ENCODE measurements at regions not wholly inside any gene's neighbourhood (a gene's known extent, or its start where the extent isn't known, plus 50 kb on each side); places are given as distances from the start of the nearest gene placed in this dataset.

DNA sequence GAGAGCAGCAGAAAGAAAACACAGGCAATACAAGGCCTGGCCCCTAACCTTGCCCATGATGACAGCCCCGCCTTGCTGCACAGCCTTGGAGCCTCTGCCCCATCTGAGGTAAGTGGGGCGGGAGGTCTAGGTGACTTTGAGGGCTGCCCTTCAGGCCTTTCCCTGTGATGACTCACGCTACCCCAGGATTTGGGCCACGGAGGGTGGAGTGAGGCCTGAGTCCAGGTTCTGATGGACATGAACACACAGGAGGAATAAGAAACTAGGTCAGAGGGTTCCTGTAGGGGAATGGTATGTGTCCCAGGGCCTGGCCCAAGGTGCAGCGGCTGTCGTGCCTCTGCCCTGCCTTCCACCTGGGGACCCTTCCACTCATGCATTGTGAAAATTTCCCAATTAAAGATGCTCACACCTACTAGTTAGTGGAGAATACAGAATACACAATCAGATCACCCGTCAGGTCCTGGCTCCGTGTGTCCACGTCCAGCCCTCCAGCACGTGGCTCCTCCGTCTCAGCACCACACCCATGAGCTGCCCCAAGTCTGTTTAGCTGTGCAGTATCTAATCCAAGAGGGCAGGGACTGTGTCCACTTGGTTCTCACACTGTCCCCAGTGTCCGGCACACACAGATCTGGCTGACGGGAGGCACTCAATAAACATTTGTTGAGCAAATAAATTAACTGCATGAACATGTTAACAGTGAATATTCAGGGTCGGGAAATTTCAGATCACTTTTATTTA is 111.0 kb downstream of the CHST1 start:
- DNase-seq = no peak

DNA sequence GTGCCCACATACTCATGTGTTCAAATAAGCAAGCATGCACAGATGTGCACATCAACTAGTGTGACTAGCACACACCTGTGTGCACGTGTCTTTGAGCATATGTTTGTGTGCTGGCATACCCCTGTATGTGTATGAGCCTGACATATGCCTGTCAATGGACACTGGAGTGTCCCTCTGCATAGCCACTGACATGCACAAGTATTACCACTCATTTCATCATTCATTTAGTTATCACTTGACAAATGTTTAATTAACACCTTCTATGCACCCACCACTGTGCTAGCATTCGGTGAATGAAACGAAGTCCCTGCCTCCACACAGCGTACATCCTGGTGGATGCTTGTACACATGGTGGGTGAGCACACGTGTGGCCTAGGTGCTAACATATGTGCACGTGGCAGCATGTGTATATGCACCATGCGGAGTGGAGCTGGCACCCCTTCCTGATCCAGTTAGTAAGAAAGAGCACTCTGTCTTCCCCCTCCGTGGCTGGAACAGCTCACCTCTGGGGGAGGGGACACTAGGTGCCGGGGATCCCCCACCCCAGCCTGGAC is 112.0 kb downstream of the CHST1 start:
- DNase-seq = no peak

DNA sequence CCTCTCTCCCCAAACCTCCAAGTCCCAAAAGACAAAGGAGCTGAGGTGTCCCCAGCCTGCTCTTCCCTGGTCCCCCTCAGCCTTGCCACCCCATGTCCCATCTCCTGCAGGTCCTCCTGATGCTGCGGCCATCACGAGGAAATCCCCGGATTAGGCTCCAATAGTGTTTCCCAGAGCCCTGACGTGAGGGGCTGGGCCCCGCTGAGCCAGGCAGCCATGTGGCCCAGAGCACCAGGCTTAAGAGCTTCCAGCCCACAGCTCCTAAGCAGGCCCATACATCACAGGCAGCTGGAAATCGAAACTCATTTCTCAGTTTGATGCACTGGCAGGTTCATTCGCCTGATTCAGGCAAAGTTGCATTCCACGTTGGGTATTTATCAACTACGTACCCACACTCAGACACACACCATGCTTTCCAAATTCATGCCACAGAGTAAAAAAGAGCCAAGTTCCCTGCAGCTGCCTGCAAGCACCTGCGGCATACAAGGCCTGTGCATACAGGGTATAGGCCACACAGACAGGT is 114.2 kb downstream of the CHST1 start:
- no peak for DNase-seq

DNA sequence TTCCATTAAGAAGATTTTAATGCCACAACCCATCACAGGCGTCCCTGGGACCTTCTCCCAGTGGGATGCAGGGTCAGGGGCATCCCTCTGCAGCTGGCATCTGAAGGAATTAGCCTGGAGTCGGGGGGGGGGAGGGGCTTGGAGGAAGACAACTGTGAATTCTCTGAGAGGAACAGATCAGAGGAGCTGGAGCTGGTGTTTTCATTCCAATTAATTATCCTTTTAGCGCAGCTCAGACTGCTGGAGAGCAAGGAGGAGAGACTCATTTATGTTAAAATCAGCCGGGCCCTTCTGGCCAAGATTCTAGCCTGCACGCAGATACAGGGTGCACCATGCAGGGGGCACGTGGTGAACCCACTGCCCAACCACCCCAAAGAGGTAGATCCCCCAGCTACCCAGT is 116.2 kb downstream of the CHST1 start:
- no peak for DNase-seq

DNA sequence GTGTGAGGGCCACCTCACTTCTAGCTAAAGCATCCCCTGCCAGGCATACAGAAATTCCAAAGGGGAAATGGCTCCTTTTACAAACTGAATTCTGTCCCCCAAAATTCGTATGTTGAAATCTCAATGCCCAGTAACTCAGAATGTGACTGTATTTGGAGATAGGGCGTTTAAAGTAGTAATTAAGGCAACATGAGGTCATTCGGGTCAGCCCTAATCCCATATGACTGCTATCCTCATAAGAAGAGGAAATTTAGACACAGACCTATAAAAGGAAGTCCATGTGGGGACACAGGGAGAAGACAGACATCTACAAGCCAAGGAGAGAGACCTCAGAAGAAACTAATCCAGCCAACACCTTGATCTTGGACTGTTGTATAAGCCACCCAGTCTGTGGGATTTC is 119.1 kb downstream of the CHST1 start:
- DNase-seq = no peak

DNA sequence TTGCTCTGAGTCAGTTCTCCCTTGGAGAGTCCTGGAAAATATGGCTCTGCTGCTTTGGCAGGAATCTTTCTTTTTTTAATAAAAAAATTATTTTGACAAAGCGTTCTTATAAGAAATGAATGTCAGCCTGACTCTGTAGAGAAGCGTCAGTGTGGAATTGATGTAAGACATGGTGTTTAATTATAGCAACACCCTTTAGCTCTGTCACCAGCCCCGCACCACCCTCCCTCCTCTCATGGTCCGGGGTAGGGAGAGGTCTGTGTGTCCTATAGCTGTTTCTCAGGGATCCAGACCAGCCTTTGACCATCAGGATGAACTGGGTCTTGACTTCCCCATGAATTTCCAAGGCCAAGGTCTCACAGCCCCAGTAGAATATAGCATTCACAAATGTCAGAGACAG is 120.6 kb downstream of the CHST1 start:
- no peak for DNase-seq

DNA sequence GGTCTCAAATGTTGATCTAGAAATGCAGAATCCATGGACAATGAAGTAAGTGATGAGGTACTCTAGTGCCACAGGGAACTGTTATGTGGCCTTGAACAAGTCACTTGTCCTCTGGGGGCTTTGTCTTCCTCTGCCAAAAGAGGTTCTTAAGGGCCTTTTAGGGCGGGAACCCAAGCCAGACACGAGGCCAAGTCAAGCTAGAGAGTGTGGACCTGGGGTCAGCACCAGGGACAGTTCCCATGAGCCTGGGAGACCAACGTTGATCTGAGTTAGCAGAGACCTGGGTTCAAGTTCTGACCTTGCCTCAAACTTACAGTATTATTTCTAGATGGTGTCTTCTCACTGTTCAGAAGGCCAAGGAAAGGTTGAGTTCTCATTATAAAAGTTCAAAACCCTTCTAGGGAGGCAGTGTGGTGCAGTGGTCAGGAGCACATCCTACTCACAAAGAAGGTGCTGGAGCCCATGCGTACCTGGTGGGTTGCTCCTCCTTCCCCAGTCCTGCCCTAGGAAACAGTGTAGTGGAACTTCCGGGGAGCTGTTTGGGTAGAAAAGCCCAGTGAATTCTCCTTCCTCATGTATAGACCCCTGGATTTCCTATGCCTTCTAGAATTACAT is 121.5 kb downstream of the CHST1 start:
- no peak for DNase-seq

DNA sequence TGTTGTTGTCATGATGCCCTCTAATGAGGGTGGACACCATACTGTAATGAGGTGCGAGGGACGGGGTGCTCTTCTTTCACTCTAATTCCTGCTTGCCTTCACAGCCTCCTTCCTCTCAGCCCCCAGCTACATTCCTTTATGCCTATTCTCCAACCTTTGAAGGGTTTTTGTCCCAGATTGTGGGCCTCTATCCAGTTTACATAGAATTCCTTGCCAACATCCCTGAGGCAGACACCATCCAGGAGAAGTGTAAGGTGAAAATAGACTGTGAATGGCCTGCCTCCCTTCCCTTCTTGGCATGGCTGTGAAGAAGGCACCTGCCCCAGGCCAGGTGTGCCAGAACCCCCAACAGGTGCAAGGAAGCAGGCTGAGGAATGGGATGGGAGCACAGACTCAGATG is 122.3 kb downstream of the CHST1 start:
- no peak for DNase-seq

DNA sequence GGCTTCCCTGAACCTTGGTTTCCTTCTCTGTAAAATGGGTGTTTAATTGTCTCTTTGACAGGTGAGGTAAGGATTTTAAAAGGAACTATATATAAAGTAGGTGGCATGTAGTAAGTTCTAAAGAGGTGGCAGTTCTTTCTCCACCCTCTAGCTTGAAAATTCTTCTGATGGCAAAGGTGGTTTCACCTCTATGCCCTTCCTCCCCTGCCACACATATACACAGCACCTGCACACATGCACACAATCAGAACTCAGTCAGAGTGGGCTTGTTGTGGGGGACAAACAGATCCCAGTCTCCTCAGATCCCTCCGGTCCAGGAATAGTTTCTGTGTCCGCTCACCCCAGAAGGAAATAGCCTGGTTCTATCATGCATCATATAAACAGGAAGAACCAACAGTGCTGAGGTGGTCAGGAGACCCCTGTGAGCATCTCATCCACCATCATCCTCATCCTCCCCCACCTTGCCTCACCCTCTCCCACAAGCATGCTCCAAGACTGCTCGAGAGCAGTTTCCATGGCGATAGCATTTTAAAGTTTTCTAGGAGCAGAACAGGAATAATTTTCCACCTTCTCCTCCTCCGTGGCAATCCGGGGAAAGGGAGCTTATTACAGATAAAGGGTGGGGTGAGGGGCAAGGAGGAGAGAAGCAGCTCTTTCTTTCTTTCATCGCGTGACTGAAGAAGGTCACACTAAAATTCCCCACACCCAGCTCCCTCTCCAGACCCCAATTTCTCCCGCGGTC is 123.6 kb downstream of the CHST1 start:
- no peak for DNase-seq

DNA sequence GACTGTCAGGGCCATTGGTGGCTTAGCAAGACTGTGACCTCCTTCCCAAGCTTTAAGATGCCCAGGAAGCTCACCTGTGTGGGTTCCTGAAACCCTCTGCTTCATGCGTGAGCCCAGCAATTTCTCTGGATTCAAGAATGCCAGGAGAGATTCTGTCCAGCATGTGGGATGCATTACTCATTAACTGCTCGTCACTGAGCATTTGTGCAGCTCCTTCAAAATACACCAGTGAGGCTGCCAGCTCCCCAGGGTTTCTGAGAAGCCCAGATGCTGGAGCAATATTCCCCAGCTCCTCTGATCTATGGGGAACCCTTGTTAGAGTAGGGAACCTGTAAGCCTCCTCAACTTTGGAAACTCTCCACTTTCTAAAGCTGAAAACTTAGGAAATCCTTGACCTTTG is 126.5 kb downstream of the CHST1 start:
- no peak for DNase-seq

DNA sequence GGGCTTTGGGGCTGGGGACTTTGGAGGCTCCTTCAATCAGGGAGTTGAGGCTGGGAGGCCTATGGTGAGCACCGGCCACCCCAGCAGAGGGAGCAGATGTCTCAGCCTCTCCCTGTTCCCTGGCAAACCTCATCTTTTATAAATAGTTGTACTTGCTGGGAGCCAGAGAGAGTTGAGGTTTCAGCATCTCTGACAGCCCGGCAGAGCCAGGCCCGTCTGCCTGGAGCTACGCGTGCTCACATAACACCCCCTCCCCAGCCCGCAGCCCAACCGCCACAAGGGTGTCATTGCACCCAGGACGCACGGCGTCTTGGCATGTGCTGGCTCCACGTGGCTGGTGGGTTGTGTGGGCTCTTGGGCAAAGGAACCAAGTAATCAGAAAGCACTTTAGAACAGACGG is 127.1 kb downstream of the CHST1 start:
- no peak for DNase-seq

DNA sequence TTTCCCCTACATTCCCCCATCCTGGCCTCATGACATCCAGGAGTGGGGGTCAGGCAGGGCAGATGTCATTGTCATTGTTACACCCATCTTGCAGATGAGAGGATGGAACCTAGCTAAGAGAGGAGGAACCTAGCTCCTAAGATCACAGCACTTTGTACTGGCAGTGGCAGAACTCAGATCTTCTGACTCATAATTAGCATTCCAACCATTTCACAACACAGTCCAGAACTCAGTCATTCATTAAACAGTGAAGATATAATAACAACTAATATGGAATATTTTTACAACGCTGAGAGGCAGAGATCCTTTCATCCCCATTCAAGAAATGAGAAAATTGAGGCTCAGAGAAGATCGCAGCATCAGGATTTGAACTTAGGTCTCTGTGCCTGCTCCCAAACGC is 127.8 kb downstream of the CHST1 start:
- no peak for DNase-seq

DNA sequence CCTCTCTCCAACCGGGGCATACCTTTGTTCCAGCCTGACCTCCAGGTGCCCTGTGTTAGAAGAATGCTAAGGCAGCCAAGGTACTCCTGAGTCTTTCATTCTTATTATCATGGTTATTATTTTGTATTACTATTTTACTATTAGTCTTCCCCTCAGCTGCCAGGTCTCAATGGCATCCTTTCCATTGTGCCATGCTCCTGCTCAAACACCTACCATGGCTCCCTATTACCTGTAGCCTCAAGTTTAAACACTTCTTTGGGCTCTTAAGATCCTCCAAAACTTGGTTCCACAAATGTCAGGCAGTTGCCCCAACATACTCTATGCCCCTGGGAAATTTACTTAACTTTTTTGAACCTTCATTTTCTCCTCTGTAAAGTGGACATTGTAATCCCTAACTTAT is 130.4 kb downstream of the CHST1 start:
- DNase-seq = no peak

DNA sequence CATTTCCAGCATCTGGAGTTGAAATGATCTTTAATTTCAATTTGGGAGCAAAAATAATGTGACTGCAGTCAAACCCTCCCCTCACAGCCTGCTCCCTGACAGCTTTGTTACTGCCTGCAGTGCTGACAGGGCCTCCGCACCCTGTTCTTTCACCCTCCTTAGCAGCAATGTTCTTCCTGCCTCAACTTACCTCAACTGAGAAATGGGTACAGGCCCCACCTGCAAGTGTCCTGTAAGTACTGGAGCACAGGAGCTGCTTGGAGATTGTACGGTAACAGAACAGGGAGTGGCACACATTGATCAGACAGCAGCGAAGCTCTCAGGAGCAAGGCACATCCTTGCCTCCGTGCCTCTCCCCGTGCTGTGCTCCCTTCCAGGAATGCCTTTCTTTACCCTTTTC is 131.3 kb downstream of the CHST1 start:
- no peak for DNase-seq

DNA sequence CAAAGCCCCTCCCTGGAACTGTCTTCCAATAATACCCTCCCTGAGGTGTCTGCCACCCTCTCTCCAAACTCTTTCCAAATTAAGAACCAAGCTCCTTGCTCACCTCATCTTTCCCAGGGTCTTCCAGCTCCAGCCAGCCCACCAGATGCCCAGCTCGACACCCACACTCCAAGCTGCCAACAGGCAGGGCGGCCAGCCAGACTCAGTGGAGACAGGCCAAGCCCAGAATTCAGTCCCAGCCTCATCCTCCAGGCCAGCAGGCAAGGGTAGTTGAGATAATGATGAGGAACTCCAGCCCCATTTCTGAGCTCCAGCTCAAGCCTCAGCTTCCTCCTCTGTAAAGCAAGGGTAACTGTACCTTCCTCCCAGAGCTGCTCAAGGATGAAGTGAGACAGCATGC is 132.9 kb downstream of the CHST1 start:
- DNase-seq = no peak

DNA sequence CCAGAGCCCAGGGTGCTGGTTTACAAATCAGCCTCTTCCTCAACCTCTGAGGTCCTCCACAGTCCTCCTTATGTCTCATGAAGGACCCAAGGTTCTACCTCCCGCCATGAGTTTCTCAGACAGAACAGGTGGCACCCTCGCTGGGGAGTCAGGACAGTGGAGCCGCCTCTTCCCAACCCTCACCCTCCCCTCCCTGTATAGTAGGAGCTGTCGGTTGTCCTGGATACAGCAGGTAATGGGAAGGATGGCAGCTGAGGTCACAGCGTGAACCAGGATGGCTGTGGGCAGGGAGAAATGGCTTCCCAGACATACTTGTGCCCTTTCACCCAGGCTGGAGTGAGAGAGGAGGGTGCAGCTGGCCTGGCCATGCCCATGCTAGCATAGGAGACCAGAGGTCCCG is 134.6 kb downstream of the CHST1 start:
- no peak for DNase-seq

DNA sequence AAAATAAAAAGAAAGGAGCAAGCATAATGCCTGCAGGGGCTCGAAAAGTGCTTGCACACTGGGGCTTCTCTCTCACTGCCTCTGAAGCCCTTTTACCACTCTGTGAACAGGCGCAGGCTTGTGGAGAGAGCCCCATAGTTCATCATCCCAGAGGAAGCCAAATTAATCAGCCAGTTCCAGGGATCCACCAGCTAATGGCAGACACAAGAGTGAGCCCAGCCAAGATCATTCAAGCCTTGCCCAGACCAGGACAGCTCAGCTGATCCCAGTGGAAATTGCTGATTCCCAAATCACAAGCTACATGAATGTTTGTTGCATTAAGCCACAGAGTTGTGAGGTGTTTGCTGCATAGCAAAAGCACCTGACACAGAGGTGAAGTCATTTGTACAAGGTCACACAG is 135.3 kb downstream of the CHST1 start:
- DNase-seq = no peak

DNA sequence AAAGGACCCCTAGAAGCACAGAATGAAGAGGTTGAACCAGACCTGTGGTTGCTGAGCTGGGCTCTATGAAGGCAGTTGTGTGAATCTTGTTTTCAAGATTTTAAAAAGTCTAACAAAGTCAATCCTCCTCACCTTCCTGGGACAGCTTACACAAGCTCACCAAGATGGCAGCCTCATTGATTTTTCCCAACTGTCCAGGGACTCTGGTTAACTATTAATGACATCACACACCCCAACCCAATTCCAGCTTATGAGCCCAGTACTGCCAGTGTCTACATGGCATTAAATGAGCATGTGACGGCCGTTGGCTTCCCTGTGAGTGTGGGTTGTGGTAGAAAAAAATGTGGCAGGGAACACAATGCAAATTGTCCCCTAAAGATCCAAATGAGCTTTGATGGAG is 137.0 kb downstream of the CHST1 start:
- no peak for DNase-seq

DNA sequence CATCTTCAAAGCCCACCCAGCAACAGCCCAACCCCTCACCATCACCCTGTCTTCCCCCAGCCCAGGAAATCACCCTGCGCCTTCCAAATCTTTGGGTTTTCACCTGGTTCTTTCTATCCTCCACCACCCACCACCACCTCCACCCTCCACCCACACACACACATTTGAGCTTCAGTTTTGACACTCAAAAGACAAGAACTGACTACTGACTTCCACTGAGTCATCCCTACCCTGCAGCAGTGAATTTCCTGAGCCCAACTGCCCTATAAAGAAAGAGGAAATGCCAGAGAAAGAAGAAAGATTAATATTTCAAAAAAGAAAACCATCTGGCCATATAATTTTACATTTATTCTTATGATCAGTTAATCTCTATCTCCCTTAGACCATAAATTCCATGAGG is 137.5 kb downstream of the CHST1 start:
- no peak for DNase-seq

DNA sequence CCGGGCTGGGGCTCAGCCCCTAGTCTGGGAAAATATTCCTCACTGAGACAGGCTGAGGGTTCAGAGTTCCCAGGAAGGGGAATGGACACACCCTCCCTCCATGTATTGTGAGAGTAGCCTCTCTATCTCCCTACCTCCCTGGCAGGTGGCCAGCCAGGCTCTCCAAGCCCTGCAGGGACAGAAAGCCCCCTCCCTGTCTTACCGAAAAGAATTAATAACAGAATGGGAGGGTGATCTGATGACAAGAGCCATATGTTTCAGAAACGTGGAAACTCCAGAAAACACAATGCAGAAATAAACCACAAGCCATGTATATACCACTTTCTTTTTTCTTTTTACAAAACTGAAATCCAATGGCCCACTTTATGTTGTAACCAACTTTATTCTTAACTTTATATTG is 140.0 kb downstream of the CHST1 start:
- no peak for DNase-seq

DNA sequence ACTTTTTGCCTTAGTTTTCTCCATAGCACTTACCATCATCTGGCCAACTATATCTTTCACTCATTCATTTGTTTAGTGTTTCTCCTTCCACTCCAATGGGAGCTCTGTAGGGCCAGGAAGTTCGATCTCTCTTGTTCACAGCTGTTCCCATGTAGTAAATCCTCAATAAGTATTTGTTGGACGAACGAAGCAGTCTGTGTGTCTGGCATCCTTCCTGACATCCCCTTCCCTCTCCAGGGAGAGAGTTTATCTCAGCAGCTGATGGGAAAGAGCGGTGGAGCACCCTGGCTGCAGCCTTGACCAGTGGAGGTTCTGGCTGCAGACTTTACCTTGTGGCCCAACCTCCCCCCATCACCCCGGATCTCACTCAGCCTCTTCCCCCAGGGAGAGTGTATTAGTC is 141.7 kb downstream of the CHST1 start:
- no peak for DNase-seq

DNA sequence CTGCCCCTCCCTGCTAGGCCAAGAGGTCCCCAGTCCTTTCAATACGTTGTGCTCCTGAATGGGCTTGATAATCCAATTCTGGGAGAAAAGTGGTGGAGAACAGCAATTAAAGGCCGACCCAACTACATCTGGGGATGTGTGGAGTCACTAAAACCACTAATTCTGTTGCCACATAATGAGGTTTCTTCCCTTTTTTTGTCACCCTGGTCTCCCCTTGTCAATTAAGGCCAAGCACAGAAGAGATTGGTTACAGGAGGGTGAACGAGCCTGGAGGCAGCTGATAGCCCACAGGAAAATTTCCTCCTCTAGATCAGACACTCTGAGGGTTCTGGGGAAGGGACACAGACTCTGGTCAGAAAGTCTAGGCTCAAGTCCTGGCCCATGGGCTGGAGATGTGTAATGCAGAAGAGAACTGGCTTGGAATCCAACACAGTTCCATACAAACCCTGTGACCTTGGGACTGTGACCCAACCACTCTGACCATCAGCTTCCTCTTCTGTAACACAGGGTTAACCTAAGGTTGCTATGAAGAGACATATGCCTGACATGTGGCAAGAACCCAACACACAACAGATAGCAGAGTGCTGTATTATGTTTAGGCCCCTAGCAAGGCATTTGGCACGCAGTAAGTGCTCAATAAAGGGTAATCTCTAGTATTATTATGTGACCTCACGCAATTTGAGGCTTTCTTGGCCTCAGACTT is 146.4 kb downstream of the CHST1 start:
- DNase-seq = no peak

DNA sequence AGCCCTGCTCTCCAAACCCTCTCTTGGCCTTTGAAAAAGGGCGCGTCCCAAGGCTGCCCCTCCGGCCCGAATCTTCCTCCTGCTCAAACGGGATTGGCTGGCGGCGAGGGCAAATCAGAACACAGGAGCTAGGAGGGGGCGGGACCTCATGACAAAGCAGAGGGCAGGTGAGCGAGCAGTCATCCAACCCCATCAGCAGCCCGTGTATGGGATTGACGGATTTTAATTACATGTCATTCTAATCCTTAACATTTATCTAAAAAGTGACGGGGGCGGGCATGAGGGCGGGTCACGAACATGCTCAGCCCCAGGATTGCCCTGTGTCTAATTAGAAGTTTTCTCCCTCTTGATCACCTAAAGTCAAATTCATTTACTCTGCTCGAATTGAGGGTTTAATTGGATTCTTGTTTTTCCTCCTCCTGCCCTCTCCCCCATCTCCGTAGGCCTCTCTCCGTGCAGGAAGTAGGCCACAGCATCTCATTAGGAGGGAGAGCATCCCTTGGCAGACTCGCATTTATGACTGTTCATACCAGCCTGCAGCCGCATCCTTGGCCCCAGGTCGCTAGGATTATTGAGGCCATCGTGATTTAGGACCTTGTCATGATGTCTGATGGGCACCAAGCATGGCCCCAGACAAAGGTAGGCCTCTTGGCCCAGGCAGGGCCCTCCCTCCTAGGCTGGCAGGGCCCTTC is 147.1 kb downstream of the CHST1 start:
- no peak for DNase-seq

Data from activated T-cell treated with anti-CD3 and anti-CD28 coated beads, Interleukin-2, amount 50 U/mL, for 1 hour (primary cell).